GM19455 (cell line): ENCODE measurements at regions not wholly inside any gene's neighbourhood (a gene's known extent, or its start where the extent isn't known, plus 50 kb on each side); places are given as distances from the start of the nearest gene placed in this dataset.

Experiments
- ATAC-seq: cut with Tn5 transposase; IDR thresholded peaks from one replicate; pipeline ENCODE4 v1.9.1; 2021; ENCODE audit not compliant: unreplicated experiment

DNA sequence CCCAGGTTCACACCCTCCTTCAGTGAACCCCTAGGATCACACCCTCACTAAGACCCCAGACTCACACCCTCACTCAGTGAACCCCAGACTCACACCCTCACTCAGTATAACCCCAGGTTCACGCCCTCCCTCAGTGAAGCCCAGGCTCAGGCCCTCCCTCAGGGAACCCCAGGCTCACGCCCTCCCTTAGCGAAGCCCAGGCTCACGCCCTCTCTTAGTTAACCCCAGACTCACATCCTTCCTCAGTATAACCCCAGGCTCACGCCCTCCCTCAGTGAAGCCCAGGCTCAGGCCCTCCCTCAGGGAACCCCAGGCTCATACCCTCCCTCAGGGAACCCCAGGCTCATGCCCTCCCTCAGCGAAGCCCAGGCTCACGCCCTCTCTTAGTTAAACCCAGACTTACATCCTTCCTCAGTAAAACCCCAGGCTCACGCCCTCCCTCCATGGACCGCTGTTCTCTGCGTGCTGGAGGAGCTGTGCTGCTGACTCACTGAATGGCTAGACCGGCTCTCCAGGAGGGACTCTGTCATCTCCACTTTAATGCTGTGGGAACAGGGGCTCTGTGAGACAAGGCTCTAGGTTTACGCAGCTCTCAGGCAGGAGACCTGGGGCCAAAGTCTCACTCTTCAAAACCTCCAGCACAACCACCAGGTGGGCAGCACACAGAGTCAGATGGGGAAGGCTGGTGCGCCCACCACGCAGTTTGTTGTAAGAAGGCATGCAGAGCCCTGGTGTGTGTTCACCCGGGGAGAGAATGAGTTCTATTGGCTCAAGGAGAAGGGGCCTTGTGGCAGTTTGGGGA, 506.9 kb upstream of the MYT1L start:
- ATAC-seq = no peak

- ATAC-seq = no peak
Observed at GRCh38 chr2:2836343-2837070, 505.4 kb upstream of the MYT1L start.

GRCh38 chr2:2834516-2835254, 503.6 kb upstream of the MYT1L start:
- no peak for ATAC-seq

DNA sequence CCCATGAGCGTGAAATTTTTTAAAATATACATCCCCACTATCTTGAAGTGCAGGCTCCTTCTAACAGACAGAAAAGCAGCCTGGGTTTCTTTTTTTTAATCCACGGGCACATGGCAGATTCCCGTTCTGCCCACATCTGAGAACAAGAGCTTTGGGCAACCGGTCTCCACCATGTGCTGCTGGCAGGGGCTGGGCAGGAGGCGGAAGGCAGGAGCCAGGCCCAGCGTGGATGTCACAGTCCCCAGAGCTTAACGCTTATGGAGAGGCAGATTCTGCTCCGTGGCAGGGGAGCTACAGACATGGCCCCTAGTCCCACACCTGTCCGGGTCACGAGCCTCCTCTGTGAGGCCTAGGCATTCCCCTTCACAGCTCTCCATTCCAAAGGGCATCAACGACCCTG, 503.0 kb upstream of the MYT1L start:
- no peak for ATAC-seq

DNA sequence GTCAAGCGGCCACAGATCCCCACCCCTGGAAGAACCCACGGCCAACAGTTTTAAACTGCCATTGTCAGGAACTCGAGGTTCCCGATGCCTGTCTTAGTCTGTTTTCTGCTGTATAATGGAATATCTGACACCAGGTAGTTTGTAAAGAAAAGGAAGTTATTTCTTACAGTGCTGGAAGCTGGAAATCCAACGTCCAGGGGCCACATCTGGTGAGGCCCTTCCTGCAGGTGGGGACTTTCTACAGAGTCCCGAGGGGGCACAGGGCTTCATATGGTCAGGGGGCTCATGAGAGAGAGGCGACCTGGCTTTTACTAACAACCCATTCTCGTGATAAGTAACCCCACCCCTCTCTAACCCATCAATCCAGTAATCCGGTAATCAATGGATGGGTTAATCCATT, 501.6 kb upstream of the MYT1L start:
- no peak for ATAC-seq

DNA sequence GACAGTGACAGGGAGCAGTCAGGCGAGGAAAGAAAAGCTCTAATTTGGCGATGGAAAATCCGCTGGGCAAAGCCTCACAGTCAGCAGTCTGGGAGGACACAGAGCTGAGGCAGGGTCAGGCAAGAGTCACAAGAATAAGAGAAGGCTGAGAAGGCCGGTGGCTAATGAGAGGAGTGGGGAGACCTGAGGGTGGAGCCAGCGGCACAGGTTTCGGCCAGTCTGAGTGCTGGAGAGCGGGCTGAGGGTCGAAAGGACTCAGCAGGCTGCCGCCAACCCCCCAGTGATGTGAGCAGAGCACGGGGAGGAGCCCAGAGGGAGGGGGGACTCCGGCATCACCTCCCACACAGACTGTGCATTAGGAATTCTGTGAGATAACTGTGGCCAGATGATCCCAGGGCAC, 500.6 kb upstream of the MYT1L start:
- no peak for ATAC-seq

GRCh38 chr2:2830576-2830975, 499.5 kb upstream of the MYT1L start:
- no peak for ATAC-seq

DNA sequence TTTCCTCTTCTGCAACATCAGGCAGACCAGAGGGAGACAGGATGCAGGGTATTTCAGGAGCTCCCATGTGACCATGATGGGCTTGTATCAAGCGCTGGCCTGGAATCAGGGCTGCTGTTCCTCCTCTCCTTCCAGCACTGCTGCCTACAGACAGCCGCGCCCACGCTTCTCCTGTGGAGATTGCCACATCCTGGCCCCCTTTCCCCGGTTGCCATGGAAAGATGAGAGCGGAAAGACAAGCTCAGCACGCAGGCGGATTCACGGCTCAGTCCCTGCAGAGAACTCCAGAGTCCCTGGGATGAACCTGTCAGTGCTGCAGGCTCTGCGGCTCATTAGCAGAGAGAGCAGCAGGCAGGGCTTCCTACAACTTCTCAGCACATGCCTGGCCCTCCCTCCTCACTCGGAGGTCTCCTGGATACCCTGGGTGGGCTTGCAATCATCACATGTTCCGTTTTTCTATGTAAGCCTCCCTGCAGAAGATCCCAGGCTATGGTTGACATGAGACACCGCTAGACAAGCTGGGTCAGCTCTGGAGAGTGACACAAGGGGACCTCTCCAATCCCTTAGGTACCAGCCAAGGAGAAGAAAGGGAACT, 497.8 kb upstream of the MYT1L start:
- no peak for ATAC-seq

DNA sequence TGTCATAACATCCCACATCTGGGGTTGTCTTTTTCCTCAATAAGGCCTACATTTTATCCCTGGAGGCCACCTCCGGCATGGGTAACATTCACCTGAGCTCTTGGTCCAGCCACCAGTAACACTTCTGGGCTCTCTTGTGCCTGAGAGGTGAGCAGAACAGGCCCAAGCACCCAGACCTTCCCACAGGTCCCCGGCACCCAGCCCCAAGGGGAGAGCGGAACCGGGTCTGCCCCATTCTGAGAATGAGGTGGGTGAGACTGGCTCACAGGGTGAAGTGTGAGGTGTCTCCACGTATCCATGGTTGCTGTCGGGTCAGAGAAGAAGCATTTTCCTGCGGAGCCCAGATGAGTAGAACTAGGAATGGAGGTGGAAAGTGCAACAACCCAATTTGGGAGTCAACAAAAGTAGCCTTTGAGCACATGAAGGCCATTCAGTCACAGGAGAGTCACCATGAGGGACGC, 496.7 kb upstream of the MYT1L start:
- ATAC-seq = no peak

DNA sequence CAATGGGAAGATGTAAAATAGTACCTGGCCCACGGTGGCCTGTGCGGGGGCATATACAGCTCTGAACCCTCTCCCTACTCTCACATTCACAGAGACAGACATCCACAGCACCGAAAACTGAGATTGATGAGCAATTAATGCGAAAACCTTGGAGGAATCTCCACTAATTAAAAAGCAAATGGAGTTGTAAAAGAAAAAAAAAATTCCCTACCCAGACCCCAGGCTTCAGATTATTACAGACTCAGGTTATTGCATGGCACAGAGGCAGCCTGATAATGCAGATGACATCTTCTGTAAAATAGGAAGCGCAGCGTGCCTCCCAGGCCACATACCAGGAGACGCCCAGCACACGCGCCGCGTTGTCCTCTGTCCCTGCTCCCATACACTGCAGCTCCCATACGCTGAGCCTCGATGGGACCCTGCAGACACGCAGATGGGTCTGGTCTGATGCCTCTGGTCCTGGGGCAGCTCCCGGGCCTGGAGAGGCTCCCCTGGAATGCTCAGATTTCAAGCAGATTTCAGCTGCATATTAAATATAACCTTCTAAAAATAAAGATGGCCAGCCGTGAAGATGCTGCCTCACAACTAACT, 496.1 kb upstream of the MYT1L start:
- no peak for ATAC-seq

DNA sequence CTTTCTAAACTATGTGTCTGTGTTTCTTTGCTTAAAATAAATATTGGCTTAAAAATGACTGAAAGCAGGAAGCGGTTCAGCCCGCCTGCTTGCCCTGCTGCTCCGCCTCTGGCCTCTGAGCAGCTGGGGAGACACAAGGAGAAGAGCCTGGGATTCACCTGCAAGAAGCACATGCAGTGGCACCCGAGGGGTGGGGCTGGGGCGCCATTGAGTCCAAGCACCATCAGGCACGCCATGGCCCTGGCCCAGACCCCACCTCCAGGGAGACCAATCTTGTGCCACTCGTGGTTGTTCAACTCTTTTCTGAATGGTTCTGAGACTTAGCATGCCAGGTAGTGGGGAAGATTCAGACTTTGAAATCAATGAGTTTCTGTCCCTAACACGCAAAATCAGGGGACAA, 495.5 kb upstream of the MYT1L start:
- no peak for ATAC-seq

DNA sequence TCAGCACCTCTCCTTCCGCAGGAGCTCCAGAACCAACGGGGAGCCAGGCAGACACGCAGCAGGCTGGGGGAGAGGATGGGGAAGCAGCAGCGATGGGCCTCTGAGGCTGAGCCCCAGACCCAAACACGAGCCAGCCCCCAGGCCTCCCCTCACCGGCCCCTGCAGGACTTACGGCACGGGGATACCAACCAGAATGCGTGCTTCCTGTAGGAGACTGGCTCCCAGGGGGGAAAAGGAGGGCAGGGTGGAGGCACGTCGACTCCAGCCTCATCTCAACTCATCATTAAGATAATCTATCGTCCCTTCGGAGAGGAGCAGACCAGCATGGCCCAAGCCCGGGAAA, 495.1 kb upstream of the MYT1L start:
- no peak for ATAC-seq

- no peak for ATAC-seq
Observed at GRCh38 chr2:2825516-2826208, 494.6 kb upstream of the MYT1L start.

GRCh38 chr2:2825062-2825461, 494.0 kb upstream of the MYT1L start:
- ATAC-seq = no peak

GRCh38 chr2:2824588-2824987, 493.5 kb upstream of the MYT1L start:
- ATAC-seq = no peak

DNA sequence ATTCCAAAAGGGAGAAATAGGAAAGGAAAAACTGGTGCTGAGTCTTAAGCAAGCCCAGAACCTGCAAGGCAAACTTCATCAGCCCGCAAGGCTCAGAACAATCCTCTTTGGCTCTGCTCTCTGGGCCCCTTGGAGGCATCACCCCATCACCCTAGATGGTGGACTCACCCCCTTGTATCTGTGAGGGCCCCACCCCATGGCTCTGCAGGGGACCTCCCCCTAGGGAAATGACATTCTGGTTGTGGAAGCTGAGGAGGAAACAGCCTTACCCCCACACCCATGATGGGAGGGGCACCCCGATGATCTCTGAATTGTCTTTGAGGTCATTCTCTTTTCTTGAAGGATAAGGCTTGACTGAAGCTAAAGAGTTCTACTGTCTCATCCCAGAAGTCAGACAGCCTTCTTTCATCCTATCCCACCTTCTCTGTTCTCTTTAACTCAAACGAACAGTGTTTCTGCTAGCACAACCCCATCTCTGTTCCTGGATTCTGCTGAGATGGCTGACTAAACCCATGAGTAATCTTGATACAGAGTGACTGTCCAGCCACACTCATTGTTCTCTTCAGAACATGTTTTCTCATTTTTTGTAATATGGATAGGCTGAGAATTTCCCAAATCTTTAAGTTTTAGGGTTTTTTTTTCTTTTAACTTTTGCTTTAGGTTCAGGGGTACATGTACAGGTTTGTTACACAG, 492.1 kb upstream of the MYT1L start:
- no peak for ATAC-seq

DNA sequence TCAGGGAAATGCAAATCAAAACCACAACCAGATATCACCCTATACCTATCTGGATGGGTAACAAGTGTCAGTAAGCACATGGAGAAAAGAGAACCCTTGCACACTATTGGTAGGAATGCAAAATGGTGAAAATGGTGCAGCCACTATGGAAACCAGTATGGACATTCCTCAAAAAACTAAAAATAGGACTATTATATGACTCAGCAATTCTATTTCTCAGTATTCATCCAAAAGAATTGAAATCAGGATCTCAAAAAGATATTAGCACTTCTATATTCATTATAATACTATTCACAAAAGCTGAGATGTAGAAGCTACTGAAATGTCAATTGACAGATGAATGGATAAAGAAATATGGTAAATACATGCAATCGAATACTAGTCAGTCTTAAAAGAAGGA, 491.1 kb upstream of the MYT1L start:
- no peak for ATAC-seq

- ATAC-seq = no peak
Observed at GRCh38 chr2:2812648-2813047, 481.6 kb upstream of the MYT1L start.

DNA sequence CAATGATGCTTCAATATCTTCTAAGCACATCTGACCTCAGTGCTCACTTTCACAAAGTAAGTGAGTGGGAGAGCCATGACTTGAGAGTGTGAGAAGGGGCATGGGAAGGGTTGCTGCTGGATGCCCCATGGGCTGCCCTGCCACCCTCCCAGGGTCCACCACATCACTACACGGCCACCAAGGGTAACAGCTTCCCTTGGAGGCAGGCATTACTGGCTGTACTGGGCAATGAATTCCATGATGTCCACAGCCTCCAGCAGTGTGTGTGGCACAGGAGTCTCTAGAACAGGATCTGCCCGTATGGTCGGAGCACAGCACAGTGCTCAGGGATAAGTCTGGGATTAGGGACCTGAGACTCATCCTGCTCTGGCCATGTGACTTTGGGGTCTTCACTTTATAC, 481.0 kb upstream of the MYT1L start:
- ATAC-seq = no peak

- ATAC-seq = no peak
Observed at GRCh38 chr2:2810504-2810903, 479.4 kb upstream of the MYT1L start.
